Pancreas (tissue), 10 donors: ENCODE measurements at regions not wholly inside any gene's neighbourhood (a gene's known extent, or its start where the extent isn't known, plus 50 kb on each side); places are given as distances from the start of the nearest gene placed in this dataset.

Experiments used
- ATAC-seq, 4 donors: fragments of 200-7000 bp; cut with Tn5 transposase; one replicate each; pipeline versions ENCODE4 v1.8.0 to v1.9.1; 2020; ENCODE audit warnings: mild to moderate bottlenecking in 4 of 4, moderate library complexity in 4 of 4
- DNase-seq, 6 donors: peaks; one replicate each; pipeline ENCODE4 v3.0.0-alpha.2; 2020
- FAIRE-seq: peaks from 2 replicates; lab custom pipeline; 2012; peaks lifted over from hg19 to GRCh38; lab: Jason Lieb, UNC
- H3K27ac ChIP-seq, 4 donors: fragments of 200-600 bp; sonication (generic); 1 replicate in 3 of 4; 2 replicates in 1 of 4; pipeline versions ENCODE4 v1.5.0 to v1.8.0; 2020
- H3K27me3 ChIP-seq, 4 donors: fragments of 200-600 bp; one replicate each; pipeline ENCODE4 v1.8.0; 2021
- H3K36me3 ChIP-seq, 3 donors: fragments of 200-600 bp; sonication (generic) in 1 of 3; one replicate each; pipeline versions ENCODE4 v1.5.0 to v1.8.0; 2020 to 2021
- H3K4me1 ChIP-seq, 3 donors: fragments of 200-600 bp; one replicate each; pipeline ENCODE4 v1.8.0; 2021
- H3K4me3 ChIP-seq, 4 donors: fragments of 200-600 bp; sonication (generic) in 2 of 4; one replicate each; pipeline versions ENCODE4 v1.5.0 to v1.8.0; 2020 to 2021
- H3K9me3 ChIP-seq, 4 donors: fragments of 200-600 bp; one replicate each; pipeline ENCODE4 v1.8.0; 2021
- WGBS, 2 donors: extraction: QIAGEN DNeasy Blood & Tissue Kit; methylation state at CpG; one replicate each; pipeline ENCODE4 v1.1.7; 2013; 5-methylcytosine and 5-hydroxymethylcytosine counted together
- intact Hi-C, 3 donors: fragments of 100-400 bp; cut with DNase I; formaldehyde crosslinking; loops; one replicate each; pipeline versions ENCODE4 v1.11.1 to v1.14.2; 2022
- TF ChIP-seq, protein P1 (sequence below), 4 donors: fragments of 200-600 bp; sonication (generic) in 3 of 4; IDR thresholded peaks; one replicate each; pipeline versions ENCODE4 v1.5.0 to v1.8.0; 2021; ENCODE audit warnings: antibody characterized with exemption in 4 of 4
- donor health status: healthy with polysubstance abuse.
- donor health status: DM: no; HTN: no; CAD: no; lungs with moderate emphysema.
- donor health status: DM: no; HTN: no; CAD: no.
- donor health status: control.
- donor health status: control.
- donor health status: Bipolar disorder and iron deficiency.
- donor health status: DM: yes; HTN: yes; CAD: no.
- donor health status: DM: no; HTN: no; CAD: no.
- donor health status: DM: no; HTN: no; CAD: no.
- donor health status: DM: yes; HTN: yes; CAD: no.

GRCh38 chr11:45060707-45061106 lies 85.7 kb upstream of the PRDM11 start:
- no peak for ATAC-seq
- no peak for DNase-seq
- Histone ChIP-seq H3K36me3 (no peaks in the 10 kb centered on the region), H3K4me3 (no peak overlapping the region), H3K4me1 (no peaks in the 10 kb centered on the region), H3K27ac (no peak overlapping the region), H3K27me3 (no peaks in the 10 kb centered on the region), H3K9me3 (peaks cover 0 to 3% (median 0%) of the 10 kb centered on the region in 4 donors)
- TF ChIP-seq, protein P1, sequence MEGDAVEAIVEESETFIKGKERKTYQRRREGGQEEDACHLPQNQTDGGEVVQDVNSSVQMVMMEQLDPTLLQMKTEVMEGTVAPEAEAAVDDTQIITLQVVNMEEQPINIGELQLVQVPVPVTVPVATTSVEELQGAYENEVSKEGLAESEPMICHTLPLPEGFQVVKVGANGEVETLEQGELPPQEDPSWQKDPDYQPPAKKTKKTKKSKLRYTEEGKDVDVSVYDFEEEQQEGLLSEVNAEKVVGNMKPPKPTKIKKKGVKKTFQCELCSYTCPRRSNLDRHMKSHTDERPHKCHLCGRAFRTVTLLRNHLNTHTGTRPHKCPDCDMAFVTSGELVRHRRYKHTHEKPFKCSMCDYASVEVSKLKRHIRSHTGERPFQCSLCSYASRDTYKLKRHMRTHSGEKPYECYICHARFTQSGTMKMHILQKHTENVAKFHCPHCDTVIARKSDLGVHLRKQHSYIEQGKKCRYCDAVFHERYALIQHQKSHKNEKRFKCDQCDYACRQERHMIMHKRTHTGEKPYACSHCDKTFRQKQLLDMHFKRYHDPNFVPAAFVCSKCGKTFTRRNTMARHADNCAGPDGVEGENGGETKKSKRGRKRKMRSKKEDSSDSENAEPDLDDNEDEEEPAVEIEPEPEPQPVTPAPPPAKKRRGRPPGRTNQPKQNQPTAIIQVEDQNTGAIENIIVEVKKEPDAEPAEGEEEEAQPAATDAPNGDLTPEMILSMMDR (IDR thresholded peaks at IDR 0.05): no peak
- WGBS, 2 donors: 79 to 84% methylated on average over 8 of the region's 8 CpGs
- FAIRE-seq: no peak
- intact Hi-C loops: no loop called here

DNA sequence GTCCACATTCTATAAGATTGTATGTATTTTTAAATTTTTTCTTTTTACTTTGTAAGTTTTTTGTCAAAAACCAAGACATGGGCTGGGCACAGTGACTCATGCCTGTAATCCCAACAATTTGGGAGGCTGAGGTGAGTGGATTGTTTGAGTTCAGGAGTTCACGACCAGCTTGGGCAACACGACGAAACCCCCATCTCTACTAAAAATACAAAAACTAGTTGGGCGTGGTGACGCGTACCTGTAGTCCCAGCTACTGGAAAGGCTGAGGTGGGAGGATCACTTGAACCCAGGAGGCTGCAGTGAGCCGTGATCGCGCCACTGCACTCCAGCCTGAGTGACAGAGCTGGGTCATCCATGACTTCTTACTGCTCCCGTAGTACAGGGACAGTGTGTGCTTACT lies 84.8 kb upstream of the PRDM11 start:
- H3K4me3 ChIP-seq: no peak overlapping the region
- no peak for DNase-seq
- FAIRE-seq: no peak
- H3K36me3 ChIP-seq: no peaks in the 10 kb centered on the region
- intact Hi-C loops: no loop called here
- no peaks in the 10 kb centered on the region for H3K27me3 ChIP-seq
- no peak for ATAC-seq
- H3K4me1 ChIP-seq: no peaks in the 10 kb centered on the region
- TF ChIP-seq, protein P1 (IDR thresholded peaks at IDR 0.05): no peak
- H3K27ac ChIP-seq: no peak overlapping the region
- H3K9me3 ChIP-seq: peaks cover 0 to 3% (median 0%) of the 10 kb centered on the region in 4 donors
- WGBS, 2 donors: 89 to 91% methylated on average over 10 of the region's 10 CpGs

DNA sequence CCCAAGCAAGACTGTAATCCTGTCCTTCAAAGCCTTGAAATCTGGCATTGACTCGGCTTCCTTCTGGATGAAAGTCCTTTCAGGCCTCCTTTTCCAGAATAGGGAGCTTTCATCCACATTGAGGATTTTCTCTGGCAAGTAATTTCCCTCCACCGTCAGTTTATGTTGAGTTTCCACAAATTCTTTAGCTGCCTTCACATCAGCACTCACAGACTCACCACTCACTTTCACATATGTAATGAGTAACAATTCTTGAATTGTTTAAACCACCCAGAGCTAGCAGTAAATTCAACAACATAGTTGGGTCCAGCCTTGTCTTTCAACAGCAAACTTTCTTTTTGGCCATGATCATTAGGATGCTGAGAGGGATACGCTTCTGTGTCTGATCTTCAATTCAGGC lies 84.3 kb upstream of the PRDM11 start:
- TF ChIP-seq, protein P1 (IDR thresholded peaks at IDR 0.05): no peak
- peaks cover 0 to 3% (median 0%) of the 10 kb centered on the region in 4 donors for H3K9me3 ChIP-seq
- intact Hi-C loops: no loop called here
- no peaks in the 10 kb centered on the region for H3K36me3 ChIP-seq
- DNase-seq: no peak
- no peak overlapping the region for H3K4me3 ChIP-seq
- ATAC-seq: no peak
- no peak for FAIRE-seq
- no peak overlapping the region for H3K27ac ChIP-seq
- H3K4me1 ChIP-seq: no peaks in the 10 kb centered on the region
- H3K27me3 ChIP-seq: no peaks in the 10 kb centered on the region
- WGBS, 2 donors: 84 to 91% methylated on average over 3 of the region's 3 CpGs

GRCh38 chr11:45062974-45063635 lies 83.3 kb upstream of the PRDM11 start:
- no peak for DNase-seq
- H3K4me3 ChIP-seq: no peak overlapping the region
- 93% methylated on average over 6 of the region's 6 CpGs for WGBS, 2 donors
- intact Hi-C loops: no loop called here
- peaks cover 0 to 3% (median 0%) of the 10 kb centered on the region in 4 donors for H3K9me3 ChIP-seq
- TF ChIP-seq, protein P1 (IDR thresholded peaks at IDR 0.05): no peak
- FAIRE-seq: no peak
- no peaks in the 10 kb centered on the region for H3K36me3 ChIP-seq
- H3K4me1 ChIP-seq: no peaks in the 10 kb centered on the region
- ATAC-seq: no peak
- H3K27me3 ChIP-seq: no peaks in the 10 kb centered on the region
- H3K27ac ChIP-seq: no peak overlapping the region

DNA sequence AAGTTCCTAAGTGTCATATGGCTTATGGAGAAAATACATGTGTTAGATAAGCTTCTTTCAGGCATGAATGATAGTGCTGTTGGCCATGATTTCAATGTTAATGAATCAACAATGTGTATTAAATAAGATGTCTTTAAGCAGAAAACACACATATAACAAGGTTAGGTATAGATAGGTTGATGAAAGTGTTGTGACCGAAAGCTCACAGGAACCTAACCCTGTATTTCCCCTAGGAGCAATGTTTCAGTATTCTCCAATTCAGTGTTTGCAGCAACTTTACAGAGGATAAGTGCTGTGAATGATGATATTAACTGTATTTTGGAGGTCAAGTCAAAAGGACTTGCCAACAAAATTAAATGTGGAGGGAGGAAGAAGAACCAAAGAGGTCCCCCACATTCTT lies 82.8 kb upstream of the PRDM11 start:
- no peaks in the 10 kb centered on the region for H3K4me1 ChIP-seq
- TF ChIP-seq, protein P1 (IDR thresholded peaks at IDR 0.05): no peak
- FAIRE-seq: no peak
- H3K9me3 ChIP-seq: peaks cover 0 to 3% (median 0%) of the 10 kb centered on the region in 4 donors
- ATAC-seq: no peak
- no peak for DNase-seq
- no peak overlapping the region for H3K4me3 ChIP-seq
- H3K27me3 ChIP-seq: no peaks in the 10 kb centered on the region
- 93 to 96% methylated on average over 1 of the region's 1 CpG for whole genome bisulfite sequencing, 2 donors
- no peaks in the 10 kb centered on the region for H3K36me3 ChIP-seq
- no peak overlapping the region for H3K27ac ChIP-seq
- intact Hi-C loops: no loop called here
